GM12875 (cell line): ENCODE measurements at regions not wholly inside any gene's neighbourhood (a gene's known extent, or its start where the extent isn't known, plus 50 kb on each side); places are given as distances from the start of the nearest gene placed in this dataset.

Experiments
- H3K4me3 ChIP-seq: one replicate; pipeline ENCODE4 v1.5.1; 2011; ENCODE audit warnings: low read depth, low read length, control low read depth
- CTCF ChIP-seq: IDR thresholded peaks from 2 replicates; pipeline ENCODE4 v1.5.1; 2011; ENCODE audit warnings: low read depth, mild to moderate bottlenecking, control low read depth, inconsistent platforms, low read length, moderate library complexity, borderline replicate concordance; ENCODE audit not compliant: insufficient read depth

DNA sequence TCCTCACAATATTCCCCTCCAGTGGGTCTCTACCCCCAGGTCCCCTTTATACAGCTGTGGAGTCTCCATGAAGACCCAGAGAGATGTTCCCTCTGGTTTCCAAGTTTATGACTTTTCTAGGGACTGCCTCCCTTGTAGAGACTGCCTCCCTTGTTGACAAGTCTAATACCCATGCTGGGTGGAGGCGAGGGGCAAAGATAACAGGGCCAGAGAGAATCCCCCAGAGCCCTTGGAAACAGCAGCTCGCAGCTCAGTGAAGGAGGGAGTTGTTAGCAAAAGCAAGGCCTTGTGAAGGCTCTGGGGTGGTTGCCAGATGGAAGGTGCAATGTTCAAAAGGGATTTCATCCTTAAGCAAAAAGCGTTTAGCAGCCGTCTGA lies 75.0 kb upstream of the GATA6 start:
- no peak for TF ChIP-seq CTCF
- no peak overlapping the region for H3K4me3 ChIP-seq

DNA sequence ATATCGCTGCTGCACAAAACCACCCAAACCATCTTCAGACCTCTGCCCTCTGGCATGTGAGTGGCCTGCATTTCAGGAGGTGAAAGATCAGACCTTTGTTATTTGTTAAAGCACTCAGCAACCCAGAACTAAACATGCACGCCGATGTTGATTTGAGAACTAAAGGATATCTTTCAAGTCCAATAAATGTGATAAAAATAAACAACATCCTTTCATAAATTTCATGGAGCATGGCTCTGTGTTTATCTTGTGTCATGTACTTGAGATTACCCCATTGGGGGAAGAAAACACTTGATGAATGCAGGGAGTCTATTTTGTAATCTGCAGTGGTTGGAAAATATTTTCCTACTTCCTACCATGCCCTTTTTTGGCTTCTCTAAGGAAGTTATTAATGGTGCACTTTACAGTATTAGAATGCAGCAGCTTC lies 70.8 kb upstream of the GATA6 start:
- H3K4me3 ChIP-seq, result no peak overlapping the region
- TF ChIP-seq CTCF, result no peak

- H3K4me3 ChIP-seq, result no peak overlapping the region
- no peak for TF ChIP-seq CTCF
These were observed 69.5 kb upstream of the GATA6 start for GRCh38 chr18:22099925-22100324.

DNA sequence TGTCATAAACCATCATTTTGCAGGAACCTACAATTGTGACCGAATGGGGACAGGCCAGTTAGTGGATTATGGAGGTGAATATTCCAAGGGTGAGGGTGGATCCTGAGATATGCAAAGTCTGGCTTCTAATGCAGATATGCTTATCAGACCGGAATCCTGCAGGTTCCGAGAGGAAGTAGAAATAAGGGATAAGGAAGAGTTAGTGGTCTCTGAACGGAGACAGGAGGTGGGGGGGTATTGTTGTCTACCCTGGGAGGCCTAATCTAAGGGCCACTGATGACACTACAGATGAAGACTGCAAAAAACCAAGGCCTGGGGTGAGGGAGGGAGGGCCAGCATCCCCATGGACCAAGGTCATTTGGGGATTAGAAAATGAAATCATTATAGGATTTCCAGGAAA lies 67.7 kb upstream of the GATA6 start:
- TF ChIP-seq CTCF, result no peak
- no peak overlapping the region for H3K4me3 ChIP-seq

- no peak overlapping the region for H3K4me3 ChIP-seq
- TF ChIP-seq CTCF, result no peak
These were observed 66.3 kb upstream of the GATA6 start for GRCh38 chr18:22102953-22103646.

DNA sequence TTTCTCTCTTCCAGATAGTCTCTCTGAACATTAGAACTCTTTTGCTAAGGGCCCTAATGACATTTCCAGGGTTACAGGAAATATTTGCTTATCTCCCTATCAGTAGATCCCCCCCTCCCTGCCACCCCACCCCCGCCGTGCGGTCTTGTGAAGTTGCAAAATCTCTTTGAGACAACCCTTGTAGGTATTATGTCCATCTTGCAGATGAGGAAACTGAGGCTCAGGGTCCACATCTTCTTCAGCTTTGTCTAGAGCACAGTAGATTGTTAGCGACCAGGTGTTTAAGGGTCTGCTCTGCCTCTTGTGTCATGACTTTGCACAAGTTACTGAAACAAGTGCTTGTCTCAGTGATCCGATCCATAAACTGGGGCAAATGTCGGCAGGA lies 65.8 kb upstream of the GATA6 start:
- TF ChIP-seq CTCF, result no peak
- H3K4me3 ChIP-seq, result no peak overlapping the region

DNA sequence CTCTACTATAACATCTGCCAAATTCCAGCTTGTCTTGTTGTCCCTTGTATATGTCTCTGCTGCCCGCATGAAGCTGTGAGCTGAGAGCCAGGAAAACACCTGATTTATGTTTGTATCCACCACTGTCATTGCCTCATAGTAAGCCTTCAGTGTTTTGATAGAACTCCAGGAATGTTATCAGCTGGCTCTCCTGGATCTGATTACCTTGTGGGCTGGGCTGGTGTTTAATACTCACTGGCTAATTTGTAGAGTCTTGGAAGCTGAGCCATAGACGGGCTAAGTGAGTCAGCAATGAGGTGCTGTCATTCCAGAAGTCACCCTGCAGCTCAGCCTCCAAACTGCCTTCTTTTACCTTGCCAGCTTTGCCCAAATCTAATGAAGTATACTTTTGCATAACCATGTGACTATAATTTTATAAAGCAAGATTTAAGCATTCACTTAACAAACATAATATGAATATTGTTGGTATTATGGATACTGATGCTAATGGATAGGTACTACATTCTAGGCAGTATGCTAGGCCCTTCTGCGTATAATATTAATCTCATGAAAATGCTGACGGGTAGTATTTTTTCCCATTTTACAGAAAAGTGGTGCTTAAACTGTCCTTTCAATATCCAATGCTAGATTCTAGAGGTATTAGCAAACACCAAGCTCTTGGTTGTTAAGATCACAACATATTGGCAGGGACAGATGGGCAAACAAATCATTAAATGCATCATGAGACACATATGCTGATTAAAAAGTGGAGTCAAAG lies 62.7 kb upstream of the GATA6 start:
- H3K4me3 ChIP-seq, result no peak overlapping the region
- TF ChIP-seq CTCF, result no peak
